ENCODE measurements at regions not wholly inside any gene's neighbourhood (a gene's known extent, or its start where the extent isn't known, plus 50 kb on each side); places are given as distances from the start of the nearest gene placed in this dataset.
"Not testable (repeated sequence)": the region's sequence is repeated elsewhere in the genome, so short reads cannot be mapped to it uniquely, and the experiment has no call there.

- ATAC-seq (no peak), DNase-seq (ENCODE audit: low spot score) (no peak)
- intact Hi-C loops (cut with DNase I) = no loop called here
Observed at GRCh38 chr1:213604477-213604876, 383.3 kb upstream of the PROX1 start.

- intact Hi-C loops (cut with DNase I) = no loop called here
- ATAC-seq (no peak), DNase-seq (ENCODE audit: low spot score) (no peak)
Observed at GRCh38 chr1:213605732-213606131, 382.0 kb upstream of the PROX1 start.

- intact Hi-C loops (cut with DNase I) = no loop called here
- ATAC-seq (no peak), DNase-seq (ENCODE audit: low spot score) (no peak)
Observed at GRCh38 chr1:213606252-213606820, 381.4 kb upstream of the PROX1 start.

- ATAC-seq = no peak
- DNase-seq (ENCODE audit: low spot score) = no peak
- intact Hi-C loops (cut with DNase I) = no loop called here
Observed at GRCh38 chr1:213613549-213613948, 374.2 kb upstream of the PROX1 start.

- no peak for DNase-seq (ENCODE audit: low spot score)
- no peak for ATAC-seq
- intact Hi-C loops (cut with DNase I) = no loop called here
Observed at GRCh38 chr1:213615226-213615916, 372.4 kb upstream of the PROX1 start.

DNA sequence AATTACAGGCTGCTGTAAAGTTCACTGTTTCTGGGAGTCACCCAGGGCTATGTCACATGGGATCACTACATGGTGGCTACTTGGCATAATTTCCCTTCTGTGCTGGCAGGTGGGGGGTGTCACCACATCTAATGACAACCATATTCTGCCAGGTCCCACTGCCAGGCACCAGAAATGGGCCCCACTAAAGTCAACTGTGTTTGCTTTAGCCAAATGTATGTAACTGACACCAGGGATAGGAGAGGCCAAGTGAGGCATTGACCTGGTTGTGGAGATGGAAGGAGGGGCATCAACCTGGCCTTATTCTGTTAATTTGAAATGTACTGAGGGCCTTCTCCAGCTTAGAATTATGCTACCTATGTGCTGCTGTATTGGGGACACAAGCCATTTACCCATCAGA is 370.6 kb upstream of the PROX1 start:
- intact Hi-C loops (cut with DNase I) = no loop called here
- ATAC-seq = no peak
- no peak for DNase-seq (ENCODE audit: low spot score)

DNA sequence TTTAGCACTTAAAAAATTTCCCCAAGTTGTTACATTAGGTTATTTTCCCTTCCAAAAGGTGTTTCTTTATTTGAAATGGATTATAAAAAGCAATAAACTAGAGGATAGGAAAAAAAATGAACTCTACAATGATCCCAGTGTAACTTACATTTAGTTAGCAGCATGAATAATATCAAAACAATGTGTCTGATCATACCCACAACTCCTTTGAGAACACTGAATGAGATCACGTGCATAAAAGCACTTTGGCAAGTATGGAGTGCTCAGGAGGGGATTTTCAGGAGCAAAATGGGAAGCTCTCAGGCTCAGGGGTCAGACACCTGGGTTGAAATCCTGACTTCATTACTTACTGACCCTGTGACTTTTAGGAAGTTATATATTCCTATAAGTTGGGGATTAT is 369.7 kb upstream of the PROX1 start:
- ATAC-seq (peak; percentile 51), DNase-seq (ENCODE audit: low spot score) (no peak)
- intact Hi-C loops (cut with DNase I) = no loop called here

DNA sequence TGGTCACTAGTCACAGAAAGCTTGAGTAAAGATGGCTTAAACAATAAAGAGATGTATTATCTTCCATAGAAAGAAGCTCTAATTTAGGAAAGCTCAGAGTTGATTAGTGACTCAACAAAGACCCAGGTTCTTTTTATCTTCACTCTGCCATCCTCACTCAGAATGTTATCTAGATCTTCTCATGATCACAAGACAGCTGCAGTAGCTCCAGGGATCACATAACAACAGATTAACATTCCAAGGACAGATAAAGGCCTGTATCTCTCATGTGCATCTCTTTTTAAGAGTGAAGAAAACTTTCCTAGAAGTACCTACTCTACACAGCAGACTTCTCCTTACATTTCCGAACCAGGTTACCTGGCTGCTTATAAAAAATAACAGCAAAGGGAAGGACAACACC is 368.7 kb upstream of the PROX1 start:
- intact Hi-C loops (cut with DNase I) = no loop called here

DNA sequence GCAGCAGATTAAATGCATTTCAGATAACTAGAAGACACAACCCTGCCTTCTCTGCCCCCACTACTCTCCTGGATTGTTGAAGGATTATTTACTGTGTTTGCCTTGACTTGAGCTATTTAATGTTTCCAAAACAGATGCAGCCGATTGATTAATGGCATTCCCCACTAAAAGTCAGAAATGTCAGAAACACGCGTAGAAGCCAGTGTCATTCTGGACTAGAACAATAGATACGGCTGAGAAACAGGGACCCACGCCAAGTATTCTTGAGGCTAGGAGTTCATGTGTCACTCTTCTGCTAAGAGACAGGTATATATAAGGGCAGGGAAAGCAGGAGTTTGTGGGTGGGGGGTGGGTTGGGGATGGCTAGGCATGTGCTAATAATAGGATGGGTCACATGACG is 366.7 kb upstream of the PROX1 start:
- intact Hi-C loops (cut with DNase I) = no loop called here
- DNase-seq (ENCODE audit: low spot score) (no peak), ATAC-seq (no peak)

More for the DNA sequence above, 368.7 kb upstream of the PROX1 start:
- no peak for ATAC-seq
- no peak for DNase-seq (ENCODE audit: low spot score)

DNA sequence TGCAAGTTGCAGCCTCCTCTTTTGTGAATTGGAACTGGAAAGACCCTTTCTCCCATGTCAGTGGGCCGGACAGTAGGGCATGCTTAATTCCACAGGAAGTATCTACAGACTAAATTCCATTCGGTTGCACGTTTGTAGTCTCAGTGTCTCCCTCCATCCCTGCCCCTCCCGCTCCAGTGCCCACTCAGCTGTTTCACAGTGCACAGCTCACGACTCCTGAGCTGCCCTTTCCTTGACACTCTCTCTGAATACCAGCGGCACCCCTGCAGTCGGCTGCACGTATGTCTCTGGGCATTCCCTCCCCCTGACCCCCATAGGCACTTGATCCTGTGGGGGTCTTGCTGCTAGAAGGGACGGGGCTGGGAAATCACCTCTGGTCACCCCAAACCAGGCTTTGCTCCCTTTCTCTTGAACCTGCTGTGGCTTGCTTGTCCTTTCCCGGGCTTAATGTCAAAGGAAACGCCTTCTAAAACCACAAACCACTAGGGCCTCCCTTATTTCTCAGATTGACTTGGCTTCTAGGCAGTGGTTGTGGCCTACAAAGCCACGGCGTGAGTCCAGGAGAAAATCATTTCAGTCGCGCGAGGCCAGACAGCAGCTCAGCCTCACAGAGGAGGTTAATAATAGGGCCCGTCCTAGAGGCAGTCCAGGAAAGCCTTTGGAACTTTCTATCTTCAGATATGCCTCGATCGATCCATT is 365.3 kb upstream of the PROX1 start:
- intact Hi-C loops (cut with DNase I) = no loop called here
- ATAC-seq (peak; percentile 89), DNase-seq (ENCODE audit: low spot score) (no peak)

DNA sequence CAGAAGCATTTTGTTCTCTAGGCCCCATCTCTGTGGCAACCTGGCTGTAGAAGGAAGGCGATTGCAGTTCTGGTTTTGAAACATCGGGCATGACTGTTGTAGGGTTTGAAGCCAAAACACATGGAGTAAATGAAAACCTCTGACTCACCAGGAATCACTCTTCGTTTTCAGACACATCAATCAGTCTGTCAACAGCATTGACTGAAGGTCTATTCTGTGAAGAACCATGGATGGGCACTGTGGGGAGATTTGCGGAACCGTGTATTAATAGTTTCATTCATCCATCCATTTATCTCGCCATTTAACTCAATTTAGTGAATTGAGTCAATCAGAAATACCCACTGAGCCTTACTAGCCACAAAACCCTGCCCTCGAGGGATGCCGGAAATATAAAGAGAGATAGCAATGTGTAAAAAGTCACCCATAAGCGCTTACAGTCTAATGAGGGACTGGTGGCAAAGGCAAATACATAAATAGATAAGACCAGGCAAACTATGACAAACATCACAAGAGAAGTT is 364.6 kb upstream of the PROX1 start:
- DNase-seq (ENCODE audit: low spot score) (no peak), ATAC-seq (peak; percentile 84)
- intact Hi-C loops (cut with DNase I) = no loop called here

- no peak for DNase-seq (ENCODE audit: low spot score)
- intact Hi-C loops (cut with DNase I) = no loop called here
Observed at GRCh38 chr1:213623862-213624261, 363.9 kb upstream of the PROX1 start.

DNA sequence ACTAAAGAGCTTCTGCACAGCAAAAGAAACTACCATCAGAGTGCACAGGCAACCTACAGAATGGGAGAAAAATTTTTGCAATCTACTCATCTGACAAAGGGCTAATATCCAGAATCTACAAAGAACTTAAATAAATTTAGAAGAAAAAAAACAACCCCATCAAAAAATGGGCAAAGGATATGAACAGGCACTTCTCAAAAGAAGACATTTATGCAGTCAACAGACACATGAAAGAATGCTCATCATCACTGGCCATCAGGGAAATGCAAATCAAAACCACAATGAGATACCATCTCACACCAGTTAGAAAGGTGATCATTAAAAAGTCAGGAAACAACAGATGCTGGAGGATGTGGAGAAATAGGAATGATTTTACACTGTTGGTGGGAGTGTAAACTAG is 351.0 kb upstream of the PROX1 start:
- ATAC-seq; intact Hi-C loops (cut with DNase I); DNase-seq (ENCODE audit: low spot score): not testable (repeated sequence)

More at GRCh38 chr1:213623862-213624261, 363.9 kb upstream of the PROX1 start:
- no peak for ATAC-seq

- intact Hi-C loops (cut with DNase I) = no loop called here
- DNase-seq (ENCODE audit: low spot score) (no peak), ATAC-seq (no peak)
Observed at GRCh38 chr1:213641312-213641711, 346.5 kb upstream of the PROX1 start.

- no peak for DNase-seq (ENCODE audit: low spot score)
- intact Hi-C loops (cut with DNase I) = no loop called here
- no peak for ATAC-seq
Observed at GRCh38 chr1:213643360-213643759, 344.4 kb upstream of the PROX1 start.

DNA sequence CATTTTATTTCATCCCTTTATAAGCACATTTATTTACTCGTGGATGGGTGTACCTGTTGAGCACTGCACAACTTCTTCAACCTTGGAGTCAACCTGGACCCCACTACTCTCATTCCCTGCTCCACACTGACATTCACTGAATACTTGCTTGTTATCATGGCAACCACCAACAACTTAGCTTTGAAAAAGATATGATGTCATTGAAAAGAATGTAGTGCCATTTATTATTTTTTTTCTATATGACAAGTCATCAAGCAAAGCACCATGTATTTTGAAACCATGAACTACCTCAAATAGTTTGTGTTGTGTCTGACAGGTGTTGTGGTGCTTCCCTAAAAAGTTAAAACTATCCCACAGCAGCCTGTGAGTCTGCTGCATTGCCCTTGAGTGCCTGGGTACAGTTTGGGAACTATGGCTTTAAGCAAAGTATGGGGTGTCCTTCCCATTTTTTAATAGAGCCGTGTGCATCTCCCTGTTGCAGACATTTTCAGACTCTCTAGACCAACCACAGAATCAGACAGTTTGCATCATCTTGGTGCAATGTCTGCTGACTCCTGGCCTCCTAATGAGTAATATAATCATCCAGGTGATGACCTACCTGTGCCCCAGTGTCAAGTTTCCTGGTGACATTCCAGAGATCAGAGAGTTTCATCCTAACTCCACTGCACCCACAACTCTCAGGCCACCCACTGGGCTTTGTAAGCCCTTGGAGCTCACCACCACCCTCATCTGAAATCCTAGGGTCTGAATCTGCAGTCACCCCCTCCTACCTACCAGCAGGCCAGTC is 339.7 kb upstream of the PROX1 start:
- ATAC-seq = no peak
- intact Hi-C loops (cut with DNase I) = no loop called here
- no peak for DNase-seq (ENCODE audit: low spot score)

DNA sequence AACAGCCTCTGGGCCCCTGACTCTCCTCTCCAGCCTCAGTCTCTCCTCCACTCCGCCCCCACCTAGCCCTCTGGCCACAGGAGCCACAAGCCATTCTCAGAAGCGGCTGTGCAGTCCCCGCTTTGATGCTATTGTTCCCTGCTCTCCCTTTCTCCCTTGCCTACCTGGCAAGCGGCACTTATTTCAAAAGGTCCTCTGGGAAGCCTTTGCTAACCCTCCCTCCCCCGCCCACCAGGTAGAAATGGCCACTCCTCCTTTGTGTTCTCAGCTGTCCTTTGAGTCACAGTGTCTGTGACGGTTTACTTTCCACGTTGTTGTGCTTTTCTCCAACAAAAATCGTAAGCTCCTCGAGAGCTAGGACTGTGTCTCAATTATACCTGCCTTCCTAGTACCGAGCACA is 338.4 kb upstream of the PROX1 start:
- intact Hi-C loops (cut with DNase I) = no loop called here
- DNase-seq (ENCODE audit: low spot score) = no peak
- no peak for ATAC-seq

- ATAC-seq (no peak), DNase-seq (ENCODE audit: low spot score) (no peak)
- intact Hi-C loops (cut with DNase I) = no loop called here
Observed at GRCh38 chr1:213650603-213651002, 337.2 kb upstream of the PROX1 start.

- no peak for ATAC-seq
- no peak for DNase-seq (ENCODE audit: low spot score)
- intact Hi-C loops (cut with DNase I) = no loop called here
Observed at GRCh38 chr1:213651077-213651476, 336.7 kb upstream of the PROX1 start.

DNA sequence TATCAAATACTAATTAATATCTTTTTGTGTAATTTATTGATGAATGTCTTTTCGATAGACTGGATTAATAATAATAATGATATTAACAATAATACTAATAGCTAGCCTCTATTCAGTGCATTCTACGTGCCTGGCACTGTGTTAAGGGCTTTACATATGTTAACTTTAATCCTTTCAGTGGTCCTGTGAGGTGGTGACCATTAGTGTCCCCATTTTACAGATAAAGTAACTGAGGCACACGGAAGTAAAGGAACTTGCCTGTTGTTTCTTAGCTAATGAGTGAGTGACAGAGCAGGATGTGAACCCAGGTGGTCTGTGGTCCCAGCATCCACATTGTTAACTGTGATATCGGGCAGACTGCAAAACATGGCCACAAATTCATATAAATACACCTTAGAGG is 335.7 kb upstream of the PROX1 start:
- DNase-seq (ENCODE audit: low spot score) = no peak
- intact Hi-C loops (cut with DNase I) = no loop called here
- no peak for ATAC-seq
